ENCODE measurements at regions not wholly inside any gene's neighbourhood (a gene's known extent, or its start where the extent isn't known, plus 50 kb on each side); places are given as distances from the start of the nearest gene placed in this dataset.
"Not testable (repeated sequence)": the region's sequence is repeated elsewhere in the genome, so short reads cannot be mapped to it uniquely, and the experiment has no call there.

GRCh38 chr5:28408651-28409050 is 1370.3 kb upstream of the CDH9 start:
- no peak for DNase-seq

DNA sequence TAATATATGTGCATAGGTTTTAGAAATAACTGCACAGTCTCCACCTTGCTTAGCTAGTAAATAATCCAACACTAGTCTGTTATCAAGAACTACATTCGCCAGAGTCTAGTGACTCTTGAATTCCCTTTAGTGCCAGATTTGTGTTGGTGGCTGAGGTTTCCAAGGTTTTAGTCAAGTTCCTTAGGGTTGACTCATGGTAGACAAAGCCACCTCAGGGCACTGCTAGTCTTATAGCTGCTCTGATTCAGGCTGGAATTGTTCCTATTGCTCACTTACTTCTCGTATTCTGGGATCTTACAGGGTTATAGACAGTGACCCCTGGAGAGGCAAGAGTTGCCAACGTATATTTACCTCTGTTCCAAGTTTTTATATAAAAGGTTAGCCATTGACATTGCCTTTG is 1369.8 kb upstream of the CDH9 start:
- DNase-seq, result no peak

- no peak for DNase-seq
Observed at GRCh38 chr5:28404363-28405071, 1366.1 kb upstream of the CDH9 start.

GRCh38 chr5:28403846-28404245 is 1365.5 kb upstream of the CDH9 start:
- DNase-seq, result no peak

GRCh38 chr5:28402590-28403301 is 1364.4 kb upstream of the CDH9 start:
- no peak for DNase-seq

GRCh38 chr5:28400076-28400475 is 1361.7 kb upstream of the CDH9 start:
- no peak for DNase-seq

GRCh38 chr5:28399211-28399610 is 1360.8 kb upstream of the CDH9 start:
- no peak for DNase-seq

- DNase-seq, result no peak
Observed at GRCh38 chr5:28398185-28398584, 1359.8 kb upstream of the CDH9 start.

DNA sequence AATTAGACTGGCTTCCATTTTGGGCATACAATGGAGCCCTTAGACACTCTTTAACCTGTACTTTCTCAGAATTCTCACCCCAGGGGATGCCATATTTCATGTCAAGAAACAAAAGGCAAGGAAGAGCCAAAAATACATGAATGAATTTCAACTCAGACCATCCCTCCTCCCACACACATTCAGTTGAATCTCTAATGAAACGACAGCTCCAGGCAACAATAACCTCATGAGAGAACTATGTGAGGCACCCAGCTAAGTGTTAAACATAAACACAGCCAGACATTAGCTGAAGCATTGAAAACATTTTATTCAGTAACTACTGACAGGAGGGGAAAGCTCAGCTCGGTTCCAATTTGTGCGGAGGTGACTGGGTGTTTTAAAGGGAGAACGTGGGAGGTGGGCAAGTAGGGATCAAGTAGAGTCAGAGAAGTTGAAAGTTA is 1359.1 kb upstream of the CDH9 start:
- no peak for DNase-seq

GRCh38 chr5:28391277-28391676 is 1352.9 kb upstream of the CDH9 start:
- no peak for DNase-seq

- DNase-seq, result no peak
Observed at GRCh38 chr5:28390341-28390740, 1352.0 kb upstream of the CDH9 start.

GRCh38 chr5:28389727-28390126 is 1351.3 kb upstream of the CDH9 start:
- not testable (repeated sequence) for DNase-seq

DNA sequence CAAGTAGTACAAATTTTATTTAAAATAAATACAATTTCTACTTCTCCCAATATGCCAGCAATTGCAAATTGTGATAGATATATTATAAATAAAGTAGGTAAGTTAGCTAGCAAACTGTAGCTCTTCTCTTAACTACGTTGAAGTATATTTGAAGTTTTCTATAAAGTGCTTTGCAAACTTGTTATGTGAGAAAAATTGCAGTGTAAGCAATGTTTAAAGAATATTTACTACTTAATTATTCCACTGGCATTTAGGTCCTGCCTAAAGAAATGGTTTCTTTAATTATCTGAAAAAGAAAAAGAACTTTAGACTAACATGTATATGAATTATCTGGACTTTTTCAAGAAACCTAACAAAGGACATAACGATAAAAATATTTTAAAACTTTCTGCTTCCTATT is 1350.0 kb upstream of the CDH9 start:
- DNase-seq, result no peak

DNA sequence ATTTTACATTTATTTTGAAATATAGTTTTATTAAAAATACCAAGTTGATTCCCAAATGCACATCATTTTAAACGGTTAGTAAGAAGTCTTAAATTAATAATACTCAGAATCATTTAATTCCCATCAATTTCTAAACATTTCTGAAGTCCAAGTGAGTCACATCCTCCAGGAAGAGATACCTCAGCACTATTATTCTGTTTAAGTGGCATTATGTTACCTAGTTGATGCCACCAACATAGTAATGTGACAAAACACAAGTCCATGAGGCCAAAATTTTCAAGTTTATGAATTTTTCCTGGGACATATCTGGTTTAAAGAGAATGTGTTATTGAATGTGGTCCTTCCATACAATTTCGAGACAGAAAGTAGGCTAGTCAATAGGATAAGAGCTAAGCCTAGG is 1348.3 kb upstream of the CDH9 start:
- DNase-seq, result no peak

DNA sequence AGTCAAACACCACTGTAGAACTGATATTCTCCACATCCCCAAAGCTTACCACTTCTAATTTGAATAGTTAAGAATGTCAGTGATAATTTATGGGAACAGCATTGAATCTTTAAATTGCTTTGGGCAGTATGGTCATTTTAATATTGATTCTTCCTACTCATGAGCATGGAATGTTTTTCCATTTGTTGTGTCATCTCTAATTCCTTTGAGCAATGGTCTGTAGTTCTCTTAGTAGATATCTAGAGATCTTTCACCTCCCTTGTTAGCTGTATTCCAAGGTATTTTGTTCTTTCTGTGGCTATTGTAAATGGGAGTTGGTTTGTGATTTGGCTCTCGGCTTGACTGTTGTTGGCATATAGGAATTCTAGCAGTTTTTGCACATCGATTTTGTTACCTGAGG is 1341.8 kb upstream of the CDH9 start:
- DNase-seq, result no peak

DNA sequence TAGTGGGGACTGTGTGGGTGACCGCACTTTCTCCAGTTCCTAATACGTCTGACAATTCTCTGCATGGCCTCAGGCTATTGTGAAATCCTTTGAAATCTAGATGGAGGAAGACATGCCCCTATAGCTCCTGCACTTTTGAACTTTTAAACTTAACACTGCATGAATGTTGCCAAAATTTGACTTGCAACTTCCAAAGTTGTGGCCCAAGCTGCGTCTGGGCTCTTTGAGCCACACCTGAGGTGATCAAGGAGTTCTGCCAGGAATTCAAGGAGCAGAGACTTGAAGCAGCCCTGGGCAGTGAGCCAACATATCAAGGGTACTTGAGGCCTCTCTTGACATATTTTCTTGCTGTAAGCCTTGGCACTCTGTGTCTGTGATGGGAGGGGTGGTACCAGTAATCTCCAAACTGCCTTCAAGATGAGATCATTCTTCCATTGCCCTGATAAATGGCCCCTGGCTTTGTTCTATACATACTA is 1336.1 kb upstream of the CDH9 start:
- peak; percentile 93 for DNase-seq

GRCh38 chr5:28370896-28371295 is 1332.5 kb upstream of the CDH9 start:
- DNase-seq, result no peak

GRCh38 chr5:28369418-28369817 is 1331.0 kb upstream of the CDH9 start:
- DNase-seq, result no peak

DNA sequence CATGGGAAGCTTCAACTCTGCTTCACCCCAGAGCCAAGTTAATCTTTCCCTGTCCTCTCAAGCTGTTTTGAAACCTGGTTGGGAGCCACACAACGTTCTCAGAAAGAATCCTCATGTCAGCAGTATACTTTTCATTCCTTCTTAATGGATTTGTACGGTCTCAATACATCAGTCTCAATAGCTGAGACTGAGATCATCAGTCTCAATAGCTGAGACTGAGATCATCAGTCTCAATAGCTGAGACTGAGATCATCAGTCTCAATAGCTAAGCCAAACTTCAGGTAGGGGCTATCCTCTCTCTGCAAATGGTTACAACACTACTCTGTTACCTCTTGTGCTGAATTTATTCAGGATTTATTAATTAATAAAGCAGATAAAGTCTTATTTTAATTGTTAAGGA is 1317.4 kb upstream of the CDH9 start:
- DNase-seq, result no peak

GRCh38 chr5:28346696-28347095 is 1308.3 kb upstream of the CDH9 start:
- no peak for DNase-seq

GRCh38 chr5:28344836-28345433 is 1306.5 kb upstream of the CDH9 start:
- DNase-seq, result no peak

DNA sequence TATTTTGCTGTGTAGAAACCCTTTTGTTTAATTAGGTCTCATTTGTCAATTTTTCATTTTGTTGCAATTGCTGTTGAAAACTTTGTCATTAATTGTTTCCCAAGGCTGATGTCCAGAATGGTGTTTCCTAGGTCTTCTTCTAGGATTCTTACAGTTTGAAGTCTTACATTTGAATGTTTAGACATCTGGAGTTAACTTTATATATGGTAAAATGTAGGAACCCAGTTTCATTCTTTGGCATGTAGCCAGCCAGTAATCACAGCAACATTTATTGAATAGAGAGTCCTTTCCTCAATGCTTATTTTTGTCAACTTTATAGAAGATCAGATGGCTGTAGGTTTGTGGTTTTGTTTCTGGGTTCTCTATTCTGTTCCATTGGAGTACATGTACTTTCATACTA is 1290.8 kb upstream of the CDH9 start:
- no peak for DNase-seq

- DNase-seq, result no peak
Observed at GRCh38 chr5:28328681-28329080, 1290.3 kb upstream of the CDH9 start.

GRCh38 chr5:28324174-28324573 is 1285.8 kb upstream of the CDH9 start:
- no peak for DNase-seq
